CD14-positive monocyte (primary cell): ENCODE measurements at regions not wholly inside any gene's neighbourhood (a gene's known extent, or its start where the extent isn't known, plus 50 kb on each side); places are given as distances from the start of the nearest gene placed in this dataset.

ENCODE experiments used
- DNase-seq, 3 donors: peaks; one replicate each; pipeline ENCODE4 v3.0.0-alpha.2; 2011 to 2022
- H2AFZ ChIP-seq: 2 replicates; pipeline ENCODE4 v1.6.0; 2012; ENCODE audit warnings: mild to moderate bottlenecking, low read depth, low read length, inconsistent platforms; ENCODE audit not compliant: insufficient read depth, poor library complexity, severe bottlenecking
- H3K27ac ChIP-seq, 2 donors: 1 replicate in 1 of 2; 2 replicates in 1 of 2; pipeline ENCODE4 v1.5.1; 2012 to 2013; ENCODE audit warnings: low read length in 2 of 2, control low read depth in 1 of 2, inconsistent platforms in 1 of 2, low read depth in 1 of 2, mild to moderate bottlenecking in 1 of 2
- H3K27me3 ChIP-seq, 2 donors: one replicate each; pipeline versions ENCODE4 v1.6.0 to v1.6.1; 2011 to 2013; ENCODE audit warnings: low read length in 2 of 2; ENCODE audit not compliant: control insufficient read depth in 2 of 2, insufficient read depth in 2 of 2
- H3K36me3 ChIP-seq, 2 donors: replicated peaks in 1 of 2; 1 replicate in 1 of 2; 2 replicates in 1 of 2; pipeline versions ENCODE4 v1.5.1 to v1.6.1; 2012 to 2013; ENCODE audit warnings: low read length in 2 of 2, control low read depth in 1 of 2, inconsistent platforms in 1 of 2, mild to moderate bottlenecking in 1 of 2; ENCODE audit not compliant: insufficient read depth in 2 of 2, control insufficient read depth in 1 of 2
- H3K4me1 ChIP-seq, 2 donors: 1 replicate in 1 of 2; 2 replicates in 1 of 2; pipeline versions ENCODE4 v1.5.1 to v1.6.1; 2012 to 2013; ENCODE audit warnings: low read length in 2 of 2, control low read depth in 1 of 2, inconsistent platforms in 1 of 2, mild to moderate bottlenecking in 1 of 2, moderate library complexity in 1 of 2; ENCODE audit not compliant: insufficient read depth in 2 of 2, control insufficient read depth in 1 of 2
- H3K4me2 ChIP-seq: replicated peaks from 2 replicates; pipeline ENCODE3; 2012; ENCODE audit warnings: low read length, moderate library complexity, mild to moderate bottlenecking; ENCODE audit not compliant: poor library complexity, severe bottlenecking; ENCODE audit errors: extremely low read depth
- H3K4me3 ChIP-seq, 3 experiments: fragments of 200-600 bp in 1 of 3; sonication (generic) in 1 of 3; replicated peaks in 1 of 3; 1 replicate in 2 of 3; 2 replicates in 1 of 3; pipeline ENCODE4 v1.5.1; 2011 to 2013; ENCODE audit warnings: low read length in 3 of 3, mild to moderate bottlenecking in 3 of 3, control low read depth in 2 of 3, low read depth in 2 of 3, inconsistent platforms in 1 of 3, moderate library complexity in 1 of 3
- H3K79me2 ChIP-seq: 2 replicates; pipeline ENCODE4 v1.6.0; 2012; ENCODE audit warnings: mild to moderate bottlenecking, control low read depth, inconsistent platforms, low read length, moderate library complexity; ENCODE audit not compliant: insufficient read depth
- H3K9ac ChIP-seq: 2 replicates; pipeline ENCODE4 v1.6.0; 2017; ENCODE audit warnings: low read length, mild to moderate bottlenecking; ENCODE audit not compliant: insufficient read depth, poor library complexity, severe bottlenecking
- H3K9me3 ChIP-seq, 2 donors: replicated peaks in 1 of 2; 1 replicate in 1 of 2; 2 replicates in 1 of 2; pipeline versions ENCODE4 v1.5.1 to v1.6.1; 2012 to 2013; ENCODE audit warnings: low read length in 2 of 2, control low read depth in 1 of 2; ENCODE audit not compliant: control insufficient read depth in 1 of 2, insufficient read depth in 1 of 2
- H4K20me1 ChIP-seq: 2 replicates; pipeline ENCODE4 v1.6.0; 2012; ENCODE audit warnings: mild to moderate bottlenecking, low read length, control low read depth, moderate library complexity; ENCODE audit not compliant: insufficient read depth
- H3K27ac Mint-ChIP-seq, 7 donors: one replicate each; pipeline ENCODE4 v1.8.0; 2020; ENCODE audit warnings: mild to moderate bottlenecking in 7 of 7, mixed read lengths in 7 of 7, moderate library complexity in 6 of 7, inconsistent platforms in 2 of 7
- H3K27me3 Mint-ChIP-seq, 3 donors: one replicate each; pipeline ENCODE4 v1.8.0; 2021 to 2022; ENCODE audit warnings: low read depth in 3 of 3, mild to moderate bottlenecking in 3 of 3, mixed read lengths in 3 of 3, moderate library complexity in 3 of 3, inconsistent platforms in 1 of 3
- H3K36me3 Mint-ChIP-seq, 2 donors: one replicate each; pipeline ENCODE4 v1.8.0; 2020; ENCODE audit warnings: mixed read lengths in 2 of 2, inconsistent platforms in 1 of 2, mild to moderate bottlenecking in 1 of 2
- H3K4me1 Mint-ChIP-seq: one replicate; pipeline ENCODE4 v1.8.0; 2020; ENCODE audit warnings: mild to moderate bottlenecking, mixed read lengths
- H3K4me3 Mint-ChIP-seq, 2 donors: one replicate each; pipeline ENCODE4 v1.8.0; 2020; ENCODE audit warnings: mild to moderate bottlenecking in 2 of 2, mixed read lengths in 2 of 2, moderate library complexity in 1 of 2
- H3K9me3 Mint-ChIP-seq, 7 donors: one replicate each; pipeline ENCODE4 v1.8.0; 2020 to 2022; ENCODE audit warnings: mixed read lengths in 7 of 7, mild to moderate bottlenecking in 6 of 7, moderate library complexity in 6 of 7, inconsistent platforms in 2 of 7
- intact Hi-C, 2 donors: fragments of 100-400 bp; cut with micrococcal nuclease; formaldehyde crosslinking; loops; one replicate each; pipeline versions ENCODE4 v1.15.0 to v1.15.1; 2023
- TF ChIP-seq, protein P1 (sequence below): fragments of 200-600 bp; IDR thresholded peaks from one replicate; pipeline ENCODE4 v1.8.0; 2022; ENCODE audit warnings: antibody characterized with exemption, mild to moderate bottlenecking

DNA sequence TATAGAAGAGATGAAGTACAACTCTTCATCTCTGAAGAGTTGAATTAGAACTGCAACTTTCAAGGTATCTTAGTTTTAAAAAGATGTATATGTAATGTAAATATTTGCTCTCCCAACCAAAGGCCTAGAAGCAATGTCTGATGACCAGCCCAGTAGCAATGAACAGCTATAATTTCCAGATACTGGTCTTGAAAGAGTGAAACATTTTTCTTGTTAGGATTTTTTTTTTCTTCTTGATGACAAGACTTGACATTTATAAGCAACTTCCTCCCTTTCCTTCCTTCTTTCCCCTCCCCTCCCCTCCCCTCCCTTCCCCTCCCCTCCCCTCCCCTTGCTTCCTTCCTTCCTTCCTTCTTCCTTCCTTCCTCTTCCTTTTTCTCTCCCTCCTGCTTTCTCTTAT is 423.4 kb downstream of the ZIC1 start:
- Mint-ChIP-seq H3K4me1 (no peaks in the 10 kb centered on the region), H3K27ac (peak overlapping the region in 1 of 7 donors; percentile 54), H3K9me3 (peaks cover 0 to 5% (median 2%) of the 10 kb centered on the region in 7 donors), H3K36me3 (no peaks in the 10 kb centered on the region), H3K27me3 (peaks cover 0 to 2% (median 1%) of the 10 kb centered on the region in 3 donors), H3K4me3 (no peak overlapping the region)
- TF ChIP-seq, protein P1, sequence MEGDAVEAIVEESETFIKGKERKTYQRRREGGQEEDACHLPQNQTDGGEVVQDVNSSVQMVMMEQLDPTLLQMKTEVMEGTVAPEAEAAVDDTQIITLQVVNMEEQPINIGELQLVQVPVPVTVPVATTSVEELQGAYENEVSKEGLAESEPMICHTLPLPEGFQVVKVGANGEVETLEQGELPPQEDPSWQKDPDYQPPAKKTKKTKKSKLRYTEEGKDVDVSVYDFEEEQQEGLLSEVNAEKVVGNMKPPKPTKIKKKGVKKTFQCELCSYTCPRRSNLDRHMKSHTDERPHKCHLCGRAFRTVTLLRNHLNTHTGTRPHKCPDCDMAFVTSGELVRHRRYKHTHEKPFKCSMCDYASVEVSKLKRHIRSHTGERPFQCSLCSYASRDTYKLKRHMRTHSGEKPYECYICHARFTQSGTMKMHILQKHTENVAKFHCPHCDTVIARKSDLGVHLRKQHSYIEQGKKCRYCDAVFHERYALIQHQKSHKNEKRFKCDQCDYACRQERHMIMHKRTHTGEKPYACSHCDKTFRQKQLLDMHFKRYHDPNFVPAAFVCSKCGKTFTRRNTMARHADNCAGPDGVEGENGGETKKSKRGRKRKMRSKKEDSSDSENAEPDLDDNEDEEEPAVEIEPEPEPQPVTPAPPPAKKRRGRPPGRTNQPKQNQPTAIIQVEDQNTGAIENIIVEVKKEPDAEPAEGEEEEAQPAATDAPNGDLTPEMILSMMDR: no peak
- no peak overlapping the region for H3K9ac ChIP-seq
- no peak overlapping the region for H3K4me3 ChIP-seq
- no peaks in the 10 kb centered on the region for H3K27me3 ChIP-seq
- no peak for DNase-seq
- H4K20me1 ChIP-seq: no peaks in the 10 kb centered on the region
- intact Hi-C loops: no loop called here
- H3K27ac ChIP-seq: no peak overlapping the region
- H3K9me3 ChIP-seq: peaks cover 0 to 5% of the 10 kb centered on the region in 2 donors
- H3K4me1 ChIP-seq: no peaks in the 10 kb centered on the region
- H3K79me2 ChIP-seq: no peaks in the 10 kb centered on the region
- H2AFZ ChIP-seq: no peak overlapping the region
- H3K36me3 ChIP-seq: no peaks in the 10 kb centered on the region
- no peak overlapping the region for H3K4me2 ChIP-seq

DNA sequence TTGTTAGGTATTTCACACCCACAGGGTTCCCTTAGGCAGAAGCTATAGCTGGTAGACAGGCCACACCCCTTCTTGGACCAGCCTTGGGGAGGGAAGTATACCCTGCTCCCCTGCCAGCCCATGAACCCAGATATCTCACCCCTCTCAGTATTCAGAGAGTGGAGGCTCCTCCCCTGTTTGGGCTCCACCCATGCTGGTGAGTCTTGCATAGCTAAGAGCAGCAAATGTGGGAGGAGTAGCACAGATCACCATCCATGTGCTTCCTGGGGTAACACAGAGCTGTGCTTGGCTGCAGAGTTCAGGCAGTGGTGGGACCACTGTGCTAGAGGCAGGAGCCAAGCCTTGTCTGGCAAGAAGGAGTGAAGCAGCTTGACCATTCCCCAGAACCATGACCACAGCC is 427.2 kb downstream of the ZIC1 start:
- no peak overlapping the region for H3K4me3 Mint-ChIP-seq

More for the DNA sequence above, 427.2 kb downstream of the ZIC1 start:
- Mint-ChIP-seq H3K4me1 (no peaks in the 10 kb centered on the region), H3K27me3 (peaks cover 0 to 6% (median 2%) of the 10 kb centered on the region in 3 donors), H3K9me3 (peaks cover 0 to 5% (median 2%) of the 10 kb centered on the region in 7 donors), H3K36me3 (no peaks in the 10 kb centered on the region), H3K27ac (no peak overlapping the region)
- Histone ChIP-seq H3K4me1 (no peaks in the 10 kb centered on the region), H3K27me3 (no peaks in the 10 kb centered on the region), H3K9ac (no peak overlapping the region), H3K4me2 (no peak overlapping the region), H3K9me3 (peaks cover 0 to 5% of the 10 kb centered on the region in 2 donors), H2AFZ (no peak overlapping the region), H3K27ac (no peak overlapping the region), H3K4me3 (no peak overlapping the region), H3K36me3 (no peaks in the 10 kb centered on the region), H3K79me2 (no peaks in the 10 kb centered on the region), H4K20me1 (no peaks in the 10 kb centered on the region)
- TF ChIP-seq, protein P1: no peak
- no peak for DNase-seq
- intact Hi-C loops: no loop called here
